Posterior cingulate gyrus (tissue), 11 donors: ENCODE measurements at regions not wholly inside any gene's neighbourhood (a gene's known extent, or its start where the extent isn't known, plus 50 kb on each side); places are given as distances from the start of the nearest gene placed in this dataset.
"Not testable (repeated sequence)": the region's sequence is repeated elsewhere in the genome, so short reads cannot be mapped to it uniquely, and the experiment has no call there.

Source experiments
- DNase-seq, 10 donors: peaks; one replicate each; pipeline versions ENCODE4 v3.0.0 to v3.0.0-alpha.2; 2020 to 2021; ENCODE audit warnings: mixed read lengths in 3 of 10
- intact Hi-C: fragments of 100-400 bp; cut with DNase I; formaldehyde crosslinking; loops from one replicate; pipeline ENCODE4 v1.15.1; 2023

DNA sequence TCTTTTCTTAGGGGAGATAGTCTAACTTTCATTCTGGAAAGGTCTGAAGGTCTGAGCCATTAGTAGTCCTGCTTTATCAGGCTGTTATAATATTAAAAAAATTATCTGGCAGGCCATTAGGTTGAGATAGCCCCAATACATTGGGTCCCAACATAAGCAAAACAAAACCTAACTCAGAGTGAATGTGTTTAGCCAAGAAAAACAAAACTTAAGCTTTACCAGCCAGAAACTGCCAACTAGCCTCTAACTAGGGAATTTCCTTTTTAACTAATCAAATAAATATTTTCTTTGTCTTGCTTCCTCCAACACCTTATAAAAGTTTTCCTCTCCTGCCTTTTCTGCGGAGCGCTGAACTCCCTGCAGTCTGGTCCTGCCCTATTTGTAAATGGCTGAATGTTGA is 1137.7 kb upstream of the CNTN5 start:
- DNase-seq: no peak
- intact Hi-C loops: no loop called here

DNA sequence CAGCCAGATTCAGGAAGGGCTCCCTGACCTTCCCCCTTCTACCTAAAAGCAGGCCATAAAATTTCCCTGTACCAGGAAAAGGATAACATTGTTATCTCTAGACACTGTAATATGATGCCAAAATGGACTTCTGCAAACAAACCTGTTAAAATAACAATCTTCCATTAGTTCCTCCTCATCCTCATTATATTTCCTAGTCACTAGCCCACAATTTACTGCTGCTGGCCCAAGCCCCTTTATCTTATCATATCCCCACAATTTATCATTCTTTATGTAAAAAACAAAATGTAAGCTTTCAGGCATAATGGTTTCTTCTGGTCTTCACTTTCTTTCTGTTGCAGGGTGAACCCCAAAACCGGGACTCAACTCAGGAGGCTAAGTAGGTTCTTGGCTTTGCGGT is 1132.1 kb upstream of the CNTN5 start:
- no peak for DNase-seq
- intact Hi-C loops: no loop called here

DNA sequence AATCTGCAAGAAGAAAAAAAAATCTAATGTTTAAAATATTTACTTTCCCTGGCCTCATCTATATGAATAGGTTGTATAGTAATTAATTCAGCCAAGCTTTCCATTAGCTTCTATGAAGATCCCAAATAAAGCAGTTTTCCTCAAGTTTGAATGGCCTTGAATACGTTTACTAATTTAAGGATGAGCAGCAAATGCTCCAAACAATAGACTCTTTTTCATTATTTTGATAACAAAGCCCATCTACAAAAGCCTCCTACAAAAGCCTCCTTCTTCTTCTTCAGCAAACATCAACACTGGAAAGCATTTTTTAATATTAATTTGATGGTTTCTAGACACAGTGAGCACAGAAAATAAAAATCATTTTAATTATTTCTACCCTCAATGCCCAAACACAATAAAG is 1130.3 kb upstream of the CNTN5 start:
- no peak for DNase-seq
- intact Hi-C loops: no loop called here

GRCh38 chr11:97893612-97894011 is 1127.1 kb upstream of the CNTN5 start:
- DNase-seq: no peak

DNA sequence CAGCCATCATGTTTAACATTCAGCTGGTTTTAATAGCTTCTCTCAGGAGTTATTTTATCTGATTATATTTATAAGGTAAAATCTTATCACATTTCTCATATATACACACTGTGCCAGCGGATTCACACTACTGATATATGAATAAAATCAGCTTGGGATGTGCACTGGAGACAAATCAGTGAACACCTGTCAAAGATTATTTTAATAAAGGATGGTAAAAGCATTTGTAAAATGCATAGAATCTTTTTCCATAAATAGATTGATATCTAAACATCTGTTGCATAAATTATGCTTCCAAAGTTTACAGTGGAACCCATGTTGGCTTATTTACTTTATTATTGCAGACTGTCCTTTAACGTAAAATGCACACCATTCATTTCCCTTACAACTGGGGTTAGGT is 1125.8 kb upstream of the CNTN5 start:
- DNase-seq: no peak
- intact Hi-C loops: no loop called here

More at GRCh38 chr11:97893612-97894011, 1127.1 kb upstream of the CNTN5 start:
- intact Hi-C loops: no loop called here

DNA sequence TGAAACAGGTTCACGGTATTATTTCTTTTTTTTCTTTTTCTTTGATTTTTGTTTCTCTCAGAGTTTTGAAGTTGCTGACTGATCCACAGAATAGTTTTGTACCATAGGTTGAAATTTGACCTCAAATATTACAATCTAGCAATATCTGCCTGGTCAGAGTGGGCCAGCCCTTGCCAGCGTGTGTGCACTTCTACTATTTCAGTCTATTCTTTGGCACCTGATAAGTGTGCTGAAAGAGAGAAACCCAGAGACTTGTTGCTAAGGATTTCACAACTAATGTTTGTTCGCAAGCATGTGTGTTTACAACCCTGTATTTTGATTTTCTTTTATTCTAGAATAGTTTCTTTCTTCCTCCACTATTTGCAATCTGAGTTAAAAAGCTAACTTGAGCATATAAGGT is 1125.2 kb upstream of the CNTN5 start:
- no peak for DNase-seq
- intact Hi-C loops: no loop called here

DNA sequence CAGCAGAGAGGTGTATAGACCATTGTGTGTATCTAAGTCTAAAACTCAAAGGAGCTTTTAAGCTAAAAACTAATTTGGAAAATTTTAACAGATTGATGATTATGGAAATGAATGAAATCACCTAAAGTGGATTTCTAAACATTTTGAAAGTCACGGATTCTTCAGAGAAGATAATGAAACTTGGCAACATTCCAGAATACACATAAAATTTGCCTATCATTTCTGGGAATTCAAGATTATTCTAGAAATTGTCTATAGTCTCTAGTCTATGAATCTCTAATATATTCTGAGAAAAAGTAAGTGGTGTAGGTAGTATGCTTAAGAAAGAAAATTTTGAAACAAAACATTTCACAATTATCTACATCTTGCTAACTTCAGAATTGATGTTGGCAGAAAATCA is 1117.9 kb upstream of the CNTN5 start:
- intact Hi-C loops: no loop called here
- DNase-seq: no peak

GRCh38 chr11:97905101-97905500 is 1115.6 kb upstream of the CNTN5 start:
- no peak for DNase-seq
- intact Hi-C loops: no loop called here

- no peak for DNase-seq
- intact Hi-C loops: no loop called here
Measured at GRCh38 chr11:97905671-97906070, 1115.1 kb upstream of the CNTN5 start.

GRCh38 chr11:97908354-97908753 is 1112.4 kb upstream of the CNTN5 start:
- intact Hi-C loops: no loop called here
- DNase-seq: no peak

GRCh38 chr11:97909614-97910399 is 1110.9 kb upstream of the CNTN5 start:
- DNase-seq: no peak
- intact Hi-C loops: no loop called here

GRCh38 chr11:97912629-97913028 is 1108.1 kb upstream of the CNTN5 start:
- intact Hi-C loops: no loop called here

DNA sequence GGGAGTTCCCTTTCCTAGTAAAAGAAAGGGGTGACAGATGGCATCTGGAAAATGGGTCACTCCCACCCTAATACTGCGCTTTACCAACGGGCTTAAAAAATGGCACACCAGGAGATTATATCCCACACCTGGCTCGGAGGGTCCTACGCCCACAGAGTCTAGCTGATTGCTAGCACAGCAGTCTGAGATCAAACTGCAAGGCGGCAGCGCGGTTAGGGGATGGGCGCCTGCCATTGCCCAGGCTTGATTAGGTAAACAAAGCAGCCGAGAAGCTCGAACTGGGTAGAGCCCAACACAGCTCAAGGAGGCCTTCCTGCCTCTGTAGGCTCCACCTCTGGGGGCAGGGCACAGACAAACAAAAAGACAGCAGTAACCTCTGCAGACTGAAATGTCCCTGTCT is 1097.8 kb upstream of the CNTN5 start:
- intact Hi-C loops: not testable (repeated sequence)
- DNase-seq: peak in 1 of 10 donors; percentile 65

More at GRCh38 chr11:97912629-97913028, 1108.1 kb upstream of the CNTN5 start:
- no peak for DNase-seq

DNA sequence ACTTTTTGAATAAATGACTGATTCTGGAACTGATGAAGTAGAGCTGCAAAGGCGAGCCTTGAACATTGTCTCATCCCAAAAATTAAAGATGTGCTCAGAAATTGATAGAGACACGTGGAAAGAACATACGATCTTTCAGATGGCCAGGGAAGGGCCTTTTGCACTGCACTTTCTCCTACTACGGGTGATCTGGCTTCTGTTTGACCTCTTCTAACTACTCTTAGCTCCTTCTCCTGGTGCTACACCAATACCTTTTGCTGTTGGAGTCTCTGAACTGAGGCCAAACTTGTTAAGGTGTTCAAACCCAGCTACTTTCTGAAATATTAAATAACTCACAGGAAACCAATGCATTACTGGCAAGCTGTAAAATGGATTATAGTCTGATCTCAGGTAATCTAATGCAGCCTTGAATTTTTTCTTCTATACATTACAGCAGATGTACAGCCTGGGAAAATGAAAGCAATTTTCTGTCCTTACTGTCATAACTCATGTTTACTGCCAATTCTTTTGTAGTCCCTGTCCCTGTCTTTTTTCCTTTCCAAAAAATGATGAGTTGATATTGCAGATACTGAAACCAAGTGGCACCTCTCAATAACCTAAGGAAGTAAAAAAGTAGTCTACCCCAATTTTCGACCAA is 1086.1 kb upstream of the CNTN5 start:
- intact Hi-C loops: no loop called here
- DNase-seq: no peak

- intact Hi-C loops: no loop called here
- no peak for DNase-seq
Measured at GRCh38 chr11:97937501-97937900, 1083.2 kb upstream of the CNTN5 start.

- DNase-seq: no peak
- intact Hi-C loops: no loop called here
Measured at GRCh38 chr11:97938789-97939188, 1082.0 kb upstream of the CNTN5 start.

GRCh38 chr11:97943493-97943892 is 1077.3 kb upstream of the CNTN5 start:
- intact Hi-C loops: no loop called here
- no peak for DNase-seq

- intact Hi-C loops: no loop called here
- DNase-seq: no peak
Measured at GRCh38 chr11:97948793-97949192, 1072.0 kb upstream of the CNTN5 start.

GRCh38 chr11:97955595-97955994 is 1065.2 kb upstream of the CNTN5 start:
- no peak for DNase-seq

DNA sequence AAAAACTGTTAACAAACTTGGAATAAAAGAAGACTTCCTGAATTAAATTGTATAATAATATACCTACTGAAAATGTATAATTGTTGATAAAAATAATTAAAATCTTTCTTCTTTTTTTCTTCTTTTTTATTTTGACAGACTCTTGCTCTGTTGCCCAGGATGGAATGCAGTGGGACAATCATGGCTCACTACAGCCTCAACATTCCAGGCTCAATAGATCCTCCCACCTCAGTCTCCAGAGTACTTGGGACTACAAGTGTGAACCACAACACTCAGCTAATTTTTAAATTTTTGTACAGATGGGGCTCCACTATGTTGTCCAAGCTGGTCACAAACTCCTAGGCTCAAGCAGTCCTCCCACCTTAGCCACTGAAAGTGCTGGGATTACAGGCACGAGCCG is 1063.8 kb upstream of the CNTN5 start:
- intact Hi-C loops: no loop called here
- DNase-seq: no peak

More at GRCh38 chr11:97955595-97955994, 1065.2 kb upstream of the CNTN5 start:
- intact Hi-C loops: no loop called here

DNA sequence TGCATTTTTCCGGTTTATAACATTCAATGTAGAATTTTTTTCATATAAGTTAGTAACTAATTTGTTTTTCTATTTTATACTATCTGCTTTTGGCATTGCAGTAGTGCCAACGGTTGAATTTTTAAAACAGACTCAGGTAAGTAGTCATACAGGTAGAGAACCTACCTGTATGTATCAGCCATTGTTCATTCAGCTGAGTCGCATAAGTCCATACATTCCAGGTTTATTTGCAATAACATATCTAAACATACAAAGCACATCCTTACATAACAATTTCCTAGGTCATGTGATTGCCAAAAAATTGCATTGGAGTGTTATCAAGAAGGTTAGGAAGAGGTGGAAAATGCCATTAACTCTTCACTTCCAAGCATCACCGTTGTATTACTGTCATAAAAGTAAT is 1059.3 kb upstream of the CNTN5 start:
- no peak for DNase-seq
- intact Hi-C loops: no loop called here

DNA sequence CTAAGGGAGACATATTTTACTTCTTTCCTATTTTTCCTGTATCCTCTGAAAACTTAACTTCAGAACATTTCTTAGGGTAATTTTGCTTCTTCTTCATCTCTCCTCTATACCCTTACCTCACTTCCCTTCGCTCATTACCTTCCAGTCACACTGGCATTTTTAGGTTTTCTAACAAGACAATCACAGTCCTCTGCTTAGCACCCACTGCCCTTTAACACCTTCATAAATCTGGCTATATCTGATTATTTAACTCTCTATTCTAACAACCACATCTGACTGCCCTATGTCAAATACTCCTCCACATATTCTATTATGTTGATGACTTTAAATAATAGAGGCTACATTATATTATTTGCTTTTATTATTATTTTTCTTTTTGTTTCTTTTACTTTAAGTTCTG is 1058.0 kb upstream of the CNTN5 start:
- intact Hi-C loops: no loop called here
- no peak for DNase-seq
